A549 (cell line): ENCODE measurements at regions not wholly inside any gene's neighbourhood (a gene's known extent, or its start where the extent isn't known, plus 50 kb on each side); places are given as distances from the start of the nearest gene placed in this dataset.

Experiments
- ATAC-seq, 2 experiments: fragments of 200-7000 bp in 1 of 2; fragments of >200 bp in 1 of 2; cut with Nextera tagmentation in 1 of 2; cut with Tn5 transposase in 1 of 2; 3 replicates each; pipeline versions ENCODE4 v1.8.0 to v1.9.1; 2018 to 2020; ENCODE audit warnings: mild to moderate bottlenecking in 1 of 2, moderate library complexity in 1 of 2
- CTCF ChIA-PET: fragments of 300-600 bp; sonication (Branson Sonifier 250); formaldehyde crosslinking; extraction: SDS; loops from one replicate; lab custom pipeline; 2021; ENCODE audit warnings: antibody characterized with exemption, inconsistent platforms; lab: Yijun Ruan, JAX
- POLR2A ChIA-PET: fragments of 350-600 bp; formaldehyde crosslinking; extraction: SDS; loops from one replicate; lab custom pipeline; 2021; ENCODE audit warnings: antibody characterized with exemption, inconsistent platforms; lab: Yijun Ruan, JAX
- DNase-seq, 2 experiments: peaks; one replicate each; pipeline versions ENCODE4 v3.0.0 to v3.0.0-alpha.2; 2011 to 2016; ENCODE audit warnings: low read depth in 1 of 2, low spot score in 1 of 2
- FAIRE-seq: peaks from 2 replicates; lab custom pipeline; 2011; peaks lifted over from hg19 to GRCh38; lab: Jason Lieb, UNC
- H3K27ac ChIP-seq, 2 experiments: fragments of >200 bp; sonication (Bioruptor Twin); formaldehyde crosslinking; 3 replicates each; pipeline ENCODE4 v1.5.1; 2016 to 2017
- H3K4me1 ChIP-seq: fragments of >200 bp; sonication (Bioruptor Twin); formaldehyde crosslinking; 3 replicates; pipeline ENCODE4 v1.6.1; 2016
- H3K4me2 ChIP-seq: fragments of >200 bp; sonication (Bioruptor Twin); formaldehyde crosslinking; 3 replicates; pipeline ENCODE4 v1.6.1; 2016
- H3K4me3 ChIP-seq: fragments of >200 bp; sonication (Bioruptor Twin); formaldehyde crosslinking; 3 replicates; pipeline ENCODE4 v1.5.1; 2016
- H3K9me3 ChIP-seq: fragments of >200 bp; sonication (Bioruptor Twin); formaldehyde crosslinking; 3 replicates; pipeline ENCODE4 v1.6.1; 2016
- FOSL2 ChIP-seq, 2 experiments: fragments of 450-650 bp in 1 of 2; fragments of >200 bp in 1 of 2; sonication (Bioruptor Twin) in 1 of 2; formaldehyde crosslinking; IDR thresholded peaks; 2 replicates each; pipeline versions ENCODE4 v1.5.0 to v1.6.1; 2016 to 2020; ENCODE audit warnings: mild to moderate bottlenecking in 1 of 2, moderate library complexity in 1 of 2
- HOXA7 ChIP-seq: fragments of 250-450 bp; sonication (Bioruptor Pico); IDR thresholded peaks from 2 replicates; pipeline ENCODE4 v1.5.0; 2020; ENCODE audit warnings: mild to moderate bottlenecking, moderate library complexity
- WGBS: methylation state at CpG from one replicate; pipeline ENCODE4 v1.1.6; 2017; ENCODE audit errors: missing lambda C conversion rate; 5-methylcytosine and 5-hydroxymethylcytosine counted together

DNA sequence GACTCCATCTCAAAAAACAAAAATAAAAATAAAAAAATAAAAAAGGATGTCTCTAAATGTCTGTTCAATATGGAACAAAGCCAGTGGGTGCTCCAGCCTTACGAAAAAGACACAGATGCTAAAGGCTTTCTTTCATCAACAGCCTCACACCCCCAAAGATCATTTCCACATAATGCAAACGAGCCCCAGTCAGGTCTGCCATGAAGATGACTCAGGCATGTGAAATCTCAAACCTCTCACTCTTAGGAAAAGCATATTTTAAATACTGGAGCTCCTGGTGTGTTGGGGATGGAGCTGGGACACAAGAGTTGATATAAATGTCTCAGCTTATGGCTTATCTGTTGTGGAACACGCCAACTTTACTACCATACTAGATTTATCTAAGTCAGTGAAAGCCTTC is 49.9 kb upstream of the PLXNC1 start:
- ChIA-PET POLR2A (interaction anchor here (1.0 to 1.6 kb wide), 2 partner anchors 529 to 572 kb away, joined by 3 to 4 read pairs; no protein-coding TSS in a partner anchor), CTCF (interaction anchor here (6.3 to 9.9 kb wide), 4 partner anchors 22 to 591 kb away, joined by 103 to 334 read pairs (median 192); partner anchors contain the start of gene SOCS2)
- DNase-seq (no peak), ATAC-seq (no peak), FAIRE-seq (no peak)
- H3K27ac ChIP-seq = peak overlapping the region; percentile 15 to 85; a peak in 2 of 6 replicates
- H3K4me3 ChIP-seq = no peak overlapping the region
- TF ChIP-seq FOSL2 (IDR thresholded peaks at IDR 0.05) (no peak), FOSL2 (CRISPR knock-in tag; IDR thresholded peaks at IDR 0.05) (peak; percentile 14; the same call in 1 of the 2 replicates), HOXA7 (CRISPR knock-in tag) (no peak)
- 0 out of 3 replicates have a peak overlapping the region, but pooled peaks have one; percentile 12 for H3K4me2 ChIP-seq
- H3K4me1 ChIP-seq = peaks cover 28% of the 10 kb centered on the region; the same call in 2 of the 3 replicates
- H3K9me3 ChIP-seq = no peaks in the 10 kb centered on the region
- WGBS = 30% methylated on average over 3 of the region's 3 CpGs
